Endothelial cell of umbilical vein (primary cell): ENCODE measurements at regions not wholly inside any gene's neighbourhood (a gene's known extent, or its start where the extent isn't known, plus 50 kb on each side); places are given as distances from the start of the nearest gene placed in this dataset.

ENCODE experiments used
- CTCF ChIP-seq, 2 donors: IDR thresholded peaks; 1 replicate in 1 of 2; 2 replicates in 1 of 2; pipeline ENCODE4 v1.5.1; 2011; ENCODE audit warnings: low read length in 2 of 2, mild to moderate bottlenecking in 2 of 2, moderate library complexity in 2 of 2, control low read depth in 1 of 2, inconsistent platforms in 1 of 2, low read depth in 1 of 2; ENCODE audit not compliant: insufficient read depth in 1 of 2; ENCODE audit errors: extremely low read depth in 1 of 2
- EZH2 ChIP-seq: IDR thresholded peaks from 2 replicates; pipeline ENCODE4 v1.6.1; 2012; ENCODE audit warnings: borderline replicate concordance, low read depth, mild to moderate bottlenecking, moderate library complexity, low read length, inconsistent platforms; ENCODE audit not compliant: severe bottlenecking
- FOS ChIP-seq: IDR thresholded peaks from 2 replicates; pipeline ENCODE4 v1.6.1; 2011; ENCODE audit warnings: mild to moderate bottlenecking, low read length, moderate library complexity, borderline replicate concordance; ENCODE audit not compliant: insufficient read depth
- GATA2 ChIP-seq: IDR thresholded peaks from 2 replicates; pipeline ENCODE4 v1.7.0; 2011; ENCODE audit warnings: low read depth, mild to moderate bottlenecking, moderate library complexity, mixed read lengths, low read length; ENCODE audit not compliant: insufficient read length, insufficient read depth
- JUN ChIP-seq: IDR thresholded peaks from 2 replicates; pipeline ENCODE4 v1.6.1; 2011; ENCODE audit warnings: borderline replicate concordance, low read depth; ENCODE audit not compliant: insufficient read length, insufficient read depth
- MYC ChIP-seq: IDR thresholded peaks from one replicate; pipeline ENCODE4 v1.6.1; 2011; ENCODE audit warnings: mild to moderate bottlenecking, low read depth, low read length
- POLR2A ChIP-seq: IDR thresholded peaks from 2 replicates; pipeline ENCODE4 v1.6.1; 2012; ENCODE audit warnings: low read depth, mild to moderate bottlenecking, control low read depth, low read length
- POLR2AphosphoS5 ChIP-seq: IDR thresholded peaks from 2 replicates; pipeline ENCODE4 v1.6.1; 2012; ENCODE audit warnings: low read depth, mild to moderate bottlenecking, control low read depth, low read length, moderate library complexity; ENCODE audit not compliant: insufficient read depth
- TF ChIP-seq, protein P1 (sequence below): IDR thresholded peaks from 2 replicates; pipeline ENCODE4 v1.6.1; 2011; ENCODE audit not compliant: insufficient read depth, insufficient read length

DNA sequence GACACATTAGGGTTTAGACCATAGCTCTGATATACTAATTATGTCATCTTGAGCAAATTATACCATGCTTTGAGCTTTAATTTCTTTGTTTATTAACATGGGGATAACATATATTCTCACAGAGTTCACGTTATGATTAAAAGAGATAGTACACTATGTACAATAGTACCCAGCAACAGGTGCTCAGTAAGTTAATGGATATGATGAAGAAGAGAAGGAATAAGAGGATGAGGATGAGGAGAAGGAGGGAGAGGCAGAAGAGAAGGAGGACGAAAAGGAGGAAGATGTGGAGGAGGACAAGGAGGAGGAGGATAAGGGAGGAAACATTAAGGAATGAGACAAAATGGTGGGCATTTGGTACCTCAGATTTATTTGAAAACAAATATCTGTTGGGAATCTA is 260.4 kb downstream of the SH2D1A start:
- TF ChIP-seq CTCF (IDR thresholded peaks at IDR 0.05; ENCODE audit: extremely low read depth in 1 of 2, insufficient read depth in 1 of 2, low read depth in 1 of 2, low read length in 2 of 2) (no peak), POLR2A (no peak), GATA2 (no peak), EZH2 (no peak), POLR2AphosphoS5 (no peak), FOS (no peak), MYC (no peak), JUN (no peak)
- TF ChIP-seq, protein P1, sequence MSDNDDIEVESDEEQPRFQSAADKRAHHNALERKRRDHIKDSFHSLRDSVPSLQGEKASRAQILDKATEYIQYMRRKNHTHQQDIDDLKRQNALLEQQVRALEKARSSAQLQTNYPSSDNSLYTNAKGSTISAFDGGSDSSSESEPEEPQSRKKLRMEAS = no peak
